DND-41 (cell line): ENCODE measurements at regions not wholly inside any gene's neighbourhood (a gene's known extent, or its start where the extent isn't known, plus 50 kb on each side); places are given as distances from the start of the nearest gene placed in this dataset.

Experiments
- ATAC-seq: fragments of 200-7000 bp; cut with Tn5 transposase; 3 replicates; pipeline ENCODE4 v1.9.1; 2021; ENCODE audit warnings: low read depth; ENCODE audit not compliant: insufficient read depth
- DNase-seq: peaks from one replicate; pipeline ENCODE4 v3.0.0-alpha.2; 2020
- H2AFZ ChIP-seq: 2 replicates; pipeline ENCODE4 v1.6.0; 2012; ENCODE audit warnings: low read depth, low read length
- H3K27ac ChIP-seq: 2 replicates; pipeline ENCODE4 v1.5.1; 2012; ENCODE audit warnings: low read length, inconsistent platforms
- H3K27me3 ChIP-seq: fragments of 200-600 bp; sonication (generic); 2 replicates; pipeline ENCODE4 v1.6.0; 2012; ENCODE audit warnings: low read length, mild to moderate bottlenecking, inconsistent platforms; ENCODE audit not compliant: insufficient read depth, poor library complexity
- H3K36me3 ChIP-seq: 2 replicates; pipeline ENCODE4 v1.5.1; 2012; ENCODE audit warnings: low read length, inconsistent platforms; ENCODE audit not compliant: insufficient read depth
- H3K4me1 ChIP-seq: 2 replicates; pipeline ENCODE4 v1.5.1; 2012; ENCODE audit warnings: mild to moderate bottlenecking, low read length; ENCODE audit not compliant: insufficient read depth
- H3K4me2 ChIP-seq: 2 replicates; pipeline ENCODE4 v1.6.0; 2012; ENCODE audit warnings: mild to moderate bottlenecking, moderate library complexity, low read length, inconsistent platforms; ENCODE audit not compliant: insufficient read depth
- H3K4me3 ChIP-seq, 2 experiments: fragments of 200-600 bp in 1 of 2; shearing (Covaris generic) in 1 of 2; 2 replicates each; pipeline ENCODE4 v1.5.1; 2012 to 2016; ENCODE audit warnings: inconsistent platforms in 2 of 2, low read length in 2 of 2, mild to moderate bottlenecking in 2 of 2, low read depth in 1 of 2, moderate library complexity in 1 of 2
- H3K79me2 ChIP-seq: 2 replicates; pipeline ENCODE4 v1.6.0; 2012; ENCODE audit warnings: low read length, inconsistent platforms; ENCODE audit not compliant: insufficient read depth
- H3K9ac ChIP-seq: 2 replicates; pipeline ENCODE4 v1.6.0; 2012; ENCODE audit warnings: low read depth, mild to moderate bottlenecking, inconsistent platforms, low read length, moderate library complexity
- H3K9me3 ChIP-seq: 2 replicates; pipeline ENCODE4 v1.5.1; 2012; ENCODE audit warnings: low read length, moderate library complexity, mild to moderate bottlenecking, inconsistent platforms; ENCODE audit not compliant: insufficient read depth, severe bottlenecking
- H4K20me1 ChIP-seq: 2 replicates; pipeline ENCODE4 v1.6.0; 2012; ENCODE audit warnings: low read length; ENCODE audit not compliant: insufficient read depth
- CTCF ChIP-seq: IDR thresholded peaks from 2 replicates; pipeline ENCODE4 v1.5.1; 2012; ENCODE audit warnings: borderline replicate concordance, low read length, moderate library complexity, mild to moderate bottlenecking; ENCODE audit not compliant: poor library complexity, severe bottlenecking; ENCODE audit errors: extremely low read depth
- EZH2 ChIP-seq: IDR thresholded peaks from 3 replicates; pipeline ENCODE4 v1.6.1; 2012; ENCODE audit warnings: borderline replicate concordance, low read depth, mild to moderate bottlenecking, moderate library complexity, low read length, inconsistent platforms; ENCODE audit not compliant: severe bottlenecking

- Histone ChIP-seq H3K36me3 (no peaks in the 10 kb centered on the region), H3K9me3 (no peaks in the 10 kb centered on the region), H3K4me1 (no peaks in the 10 kb centered on the region), H3K9ac (no peak overlapping the region), H3K27ac (no peak overlapping the region), H3K27me3 (no peaks in the 10 kb centered on the region), H2AFZ (no peak overlapping the region), H3K4me3 (no peak overlapping the region), H4K20me1 (no peaks in the 10 kb centered on the region), H3K4me2 (no peak overlapping the region), H3K79me2 (no peaks in the 10 kb centered on the region)
- DNase-seq (no peak), ATAC-seq (no peak)
- TF ChIP-seq EZH2 = no peak
- TF ChIP-seq CTCF = no peak
Observed at GRCh38 chr3:13716540-13717221, 163.2 kb downstream of the WNT7A start.

- Histone ChIP-seq H4K20me1 (no peaks in the 10 kb centered on the region), H3K36me3 (no peaks in the 10 kb centered on the region), H3K27me3 (no peaks in the 10 kb centered on the region), H3K79me2 (no peaks in the 10 kb centered on the region), H3K4me3 (no peak overlapping the region), H2AFZ (no peak overlapping the region), H3K9ac (no peak overlapping the region), H3K4me2 (no peak overlapping the region), H3K27ac (no peak overlapping the region), H3K4me1 (no peaks in the 10 kb centered on the region), H3K9me3 (no peaks in the 10 kb centered on the region)
- ATAC-seq (no peak), DNase-seq (no peak)
- TF ChIP-seq EZH2 = no peak
- no peak for TF ChIP-seq CTCF
Observed at GRCh38 chr3:13715961-13716360, 163.9 kb downstream of the WNT7A start.

- no peak for ATAC-seq
- H3K27ac ChIP-seq = no peak overlapping the region
- H3K9ac ChIP-seq = no peak overlapping the region
- H3K27me3 ChIP-seq = no peaks in the 10 kb centered on the region
- no peak for TF ChIP-seq EZH2
- TF ChIP-seq CTCF = no peak
- no peaks in the 10 kb centered on the region for H4K20me1 ChIP-seq
- no peaks in the 10 kb centered on the region for H3K36me3 ChIP-seq
- no peak overlapping the region for H2AFZ ChIP-seq
- H3K9me3 ChIP-seq = no peaks in the 10 kb centered on the region
- no peak overlapping the region for H3K4me3 ChIP-seq
- H3K79me2 ChIP-seq = no peaks in the 10 kb centered on the region
- H3K4me1 ChIP-seq = no peaks in the 10 kb centered on the region
- H3K4me2 ChIP-seq = no peak overlapping the region
- no peak for DNase-seq
Observed at GRCh38 chr3:13715167-13715954, 164.5 kb downstream of the WNT7A start.
